Panc1 (cell line): ENCODE measurements at regions not wholly inside any gene's neighbourhood (a gene's known extent, or its start where the extent isn't known, plus 50 kb on each side); places are given as distances from the start of the nearest gene placed in this dataset.

Experiments
- ATAC-seq: fragments of 200-7000 bp; cut with Tn5 transposase; 2 replicates; pipeline ENCODE4 v1.9.1; 2020; ENCODE audit warnings: mild to moderate bottlenecking, moderate library complexity
- BruUV-seq: library from RNA; stranded (reverse); fragments of 400-500 nt; replicated peaks from 2 replicates; lab custom pipeline; 2021; lab: Mats Ljungman, UMichigan
- CTCF ChIA-PET: fragments of 300-600 bp; sonication (Branson Sonifier 250); formaldehyde crosslinking; loops from one replicate; lab custom pipeline; 2022; ENCODE audit warnings: antibody characterized with exemption; lab: Charles Lee
- POLR2A ChIA-PET: fragments of 300-600 bp; sonication (Branson Sonifier 250); formaldehyde crosslinking; loops from one replicate; lab custom pipeline; 2022; ENCODE audit warnings: antibody characterized with exemption; lab: Charles Lee
- DNase-seq: peaks from one replicate; pipeline ENCODE4 v3.0.0-alpha.2; 2010; ENCODE audit warnings: low read depth, low spot score
- H3K27ac ChIP-seq: 2 replicates; pipeline ENCODE4 v1.5.1; 2011; ENCODE audit warnings: mild to moderate bottlenecking, low read length, inconsistent platforms
- H3K27me3 ChIP-seq: fragments of 200-500 bp; sonication (Bioruptor generic); 2 replicates; pipeline ENCODE4 v1.6.0; 2014; ENCODE audit warnings: low read length, inconsistent platforms; ENCODE audit not compliant: control insufficient read depth, insufficient read depth
- H3K36me3 ChIP-seq: fragments of 200-500 bp; sonication (Bioruptor generic); 2 replicates; pipeline ENCODE4 v1.5.1; 2014; ENCODE audit warnings: inconsistent platforms, mild to moderate bottlenecking, low read length, moderate library complexity; ENCODE audit not compliant: control insufficient read depth, insufficient read depth
- H3K4me1 ChIP-seq: 2 replicates; pipeline ENCODE4 v1.5.1; 2011; ENCODE audit warnings: inconsistent platforms, mild to moderate bottlenecking, low read length, moderate library complexity; ENCODE audit not compliant: control insufficient read depth, insufficient read depth
- H3K4me3 ChIP-seq, 2 experiments: 2 replicates each; pipeline ENCODE4 v1.5.1; 2011 to 2012; ENCODE audit warnings: low read depth in 2 of 2, low read length in 2 of 2, mild to moderate bottlenecking in 2 of 2, inconsistent platforms in 1 of 2, moderate library complexity in 1 of 2
- H3K9me3 ChIP-seq: fragments of 200-500 bp; sonication (Bioruptor generic); 2 replicates; pipeline ENCODE4 v1.5.1; 2014; ENCODE audit warnings: low read depth, mild to moderate bottlenecking, inconsistent platforms, low read length, moderate library complexity; ENCODE audit not compliant: control insufficient read depth, insufficient read depth
- CTCF ChIP-seq: fragments of 450-650 bp; IDR thresholded peaks from 2 replicates; pipeline ENCODE4 v1.5.1; 2017; ENCODE audit warnings: mild to moderate bottlenecking
- POLR2AphosphoS5 ChIP-seq: IDR thresholded peaks from 2 replicates; pipeline ENCODE4 v1.6.1; 2012; ENCODE audit warnings: mild to moderate bottlenecking, low read depth, low read length, moderate library complexity
- REST ChIP-seq, 2 experiments: IDR thresholded peaks; 2 replicates each; pipeline ENCODE4 v1.6.1; 2011 to 2012; ENCODE audit warnings: low read depth in 2 of 2, control low read depth in 1 of 2, low read length in 1 of 2, mild to moderate bottlenecking in 1 of 2, moderate library complexity in 1 of 2; ENCODE audit not compliant: insufficient read depth in 1 of 2
- SIN3A ChIP-seq: IDR thresholded peaks from 2 replicates; pipeline ENCODE4 v1.6.1; 2012; ENCODE audit warnings: low read depth, mild to moderate bottlenecking, low read length, moderate library complexity, borderline replicate concordance; ENCODE audit not compliant: insufficient read depth
- TCF7L2 ChIP-seq: IDR thresholded peaks from 2 replicates; pipeline ENCODE4 v1.6.1; 2011; ENCODE audit warnings: mild to moderate bottlenecking, low read depth, low read length, inconsistent platforms
- in situ Hi-C: cut with HindIII; loops from 2 replicates; pipeline ENCODE4 v1.10.0; 2016; ENCODE audit warnings: low sequenced_read_pairs, low pct_unique_long_range_greater_than_20kb
- intact Hi-C: fragments of 100-400 bp; cut with micrococcal nuclease; formaldehyde crosslinking; loops from one replicate; pipeline ENCODE4 v1.10.0; 2022; ENCODE audit not compliant: unreplicated experiment

GRCh38 chr12:111173836-111174235 is 195.1 kb downstream of the PHETA1 start:
- Histone ChIP-seq H3K36me3 (no peaks in the 10 kb centered on the region), H3K4me3 (no peak overlapping the region), H3K9me3 (no peaks in the 10 kb centered on the region), H3K27ac (no peak overlapping the region), H3K27me3 (peaks cover 9% of the 10 kb centered on the region; the same call in 1 of the 2 replicates), H3K4me1 (no peaks in the 10 kb centered on the region)
- BruUV-seq, result no TSS peak
- in situ Hi-C loops (no loop called here), intact Hi-C loops (no loop called here)
- ATAC-seq (no peak), DNase-seq (no peak)
- TF ChIP-seq POLR2AphosphoS5 (no peak), SIN3A (no peak), TCF7L2 (no peak), REST (IDR thresholded peaks at IDR 0.05; ENCODE audit: insufficient read depth in 1 of 2, low read depth in 2 of 2, low read length in 1 of 2) (no peak), CTCF (no peak)
- ChIA-PET POLR2A (no interaction called here), CTCF (interaction anchor here (0.6 to 1.8 kb wide), 2 partner anchors 151 to 317 kb away, joined by 6 to 7 read pairs; no protein-coding TSS in a partner anchor)

GRCh38 chr12:111173391-111173790 is 195.5 kb downstream of the PHETA1 start:
- ChIA-PET CTCF (no interaction called here), POLR2A (no interaction called here)
- intact Hi-C loops (no loop called here), in situ Hi-C loops (no loop called here)
- ATAC-seq (no peak), DNase-seq (no peak)
- TF ChIP-seq SIN3A, result no peak
- no peak for TF ChIP-seq REST (IDR thresholded peaks at IDR 0.05; ENCODE audit: insufficient read depth in 1 of 2, low read depth in 2 of 2, low read length in 1 of 2)
- TF ChIP-seq TCF7L2, result no peak
- TF ChIP-seq CTCF, result no peak
- no peak for TF ChIP-seq POLR2AphosphoS5
- no peak overlapping the region for H3K27ac ChIP-seq
- no peaks in the 10 kb centered on the region for H3K9me3 ChIP-seq
- no TSS peak for BruUV-seq
- no peaks in the 10 kb centered on the region for H3K36me3 ChIP-seq
- no peak overlapping the region for H3K4me3 ChIP-seq
- H3K4me1 ChIP-seq, result no peaks in the 10 kb centered on the region
- H3K27me3 ChIP-seq, result peaks cover 9% of the 10 kb centered on the region; the same call in 1 of the 2 replicates
